22Rv1 (cell line): ENCODE measurements at regions not wholly inside any gene's neighbourhood (a gene's known extent, or its start where the extent isn't known, plus 50 kb on each side); places are given as distances from the start of the nearest gene placed in this dataset.
"Not testable (repeated sequence)": the region's sequence is repeated elsewhere in the genome, so short reads cannot be mapped to it uniquely, and the experiment has no call there.

Source experiments
- CTCF ChIP-seq: fragments of 450-650 bp; IDR thresholded peaks from 2 replicates; pipeline ENCODE4 v1.5.1; 2017; ENCODE audit warnings: mild to moderate bottlenecking
- ZFX ChIP-seq: fragments of 450-650 bp; IDR thresholded peaks from 2 replicates; pipeline ENCODE4 v1.6.1; 2017; ENCODE audit warnings: antibody characterized with exemption, borderline replicate concordance

DNA sequence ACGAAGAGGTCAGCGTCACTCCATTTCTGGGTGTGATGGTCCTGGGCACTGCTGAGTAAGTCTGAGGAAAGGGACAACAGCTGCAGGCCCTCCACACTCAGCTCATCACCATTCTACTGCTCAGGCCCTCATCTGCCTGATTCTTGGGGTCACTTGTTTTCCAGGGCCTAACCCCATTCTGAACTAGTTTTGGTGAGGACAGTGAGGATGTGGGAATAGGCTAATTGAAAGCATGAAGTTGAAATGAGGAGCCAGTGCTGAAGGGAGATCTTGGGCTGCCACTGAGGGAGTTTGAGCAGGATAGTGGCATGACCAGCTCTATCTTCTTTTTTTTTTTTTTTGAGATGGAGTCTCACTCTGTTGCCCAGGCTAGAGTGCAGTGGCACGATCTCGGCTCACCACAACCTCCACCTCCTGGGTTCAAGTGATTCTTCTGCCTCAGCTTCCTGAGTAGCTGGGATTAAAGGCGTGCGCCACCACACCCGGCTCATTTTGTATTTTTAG lies 155.7 kb downstream of the VEGFA start:
- TF ChIP-seq ZFX, CTCF: not testable (repeated sequence)
